ENCODE measurements at regions not wholly inside any gene's neighbourhood (a gene's known extent, or its start where the extent isn't known, plus 50 kb on each side); places are given as distances from the start of the nearest gene placed in this dataset.

GRCh38 chr6:159118924-159119323 lies 50.3 kb upstream of the FNDC1 start:
- no peak for DNase-seq (ENCODE audit: low read depth in 2 of 2)

GRCh38 chr6:159117563-159117962 lies 51.6 kb upstream of the FNDC1 start:
- no peak for DNase-seq (ENCODE audit: low read depth in 2 of 2)

- no peak for DNase-seq (ENCODE audit: low read depth in 2 of 2)
These were observed 52.2 kb upstream of the FNDC1 start for GRCh38 chr6:159117046-159117445.

- no peak for DNase-seq (ENCODE audit: low read depth in 2 of 2)
These were observed 52.9 kb upstream of the FNDC1 start for GRCh38 chr6:159116343-159116742.

GRCh38 chr6:159114569-159114968 lies 54.6 kb upstream of the FNDC1 start:
- no peak for DNase-seq (ENCODE audit: low read depth in 2 of 2)

GRCh38 chr6:159113223-159113622 lies 56.0 kb upstream of the FNDC1 start:
- no peak for DNase-seq (ENCODE audit: low read depth in 2 of 2)

GRCh38 chr6:159112714-159113113 lies 56.5 kb upstream of the FNDC1 start:
- DNase-seq (ENCODE audit: low read depth in 2 of 2) = no peak

- DNase-seq (ENCODE audit: low read depth in 2 of 2) = no peak
These were observed 58.5 kb upstream of the FNDC1 start for GRCh38 chr6:159110748-159111147.

GRCh38 chr6:159110013-159110412 lies 59.2 kb upstream of the FNDC1 start:
- DNase-seq (ENCODE audit: low read depth in 2 of 2) = no peak

- no peak for DNase-seq (ENCODE audit: low read depth in 2 of 2)
These were observed 59.8 kb upstream of the FNDC1 start for GRCh38 chr6:159109391-159109790.

- no peak for DNase-seq (ENCODE audit: low read depth in 2 of 2)
These were observed 60.7 kb upstream of the FNDC1 start for GRCh38 chr6:159108426-159108985.

- DNase-seq (ENCODE audit: low read depth in 2 of 2) = no peak
These were observed 61.5 kb upstream of the FNDC1 start for GRCh38 chr6:159107451-159108260.

- peak; percentile 83 to 92 for DNase-seq (ENCODE audit: low read depth in 2 of 2)
These were observed 61.9 kb upstream of the TAGAP start for GRCh38 chr6:159106627-159107241.

GRCh38 chr6:159105716-159106115 lies 60.9 kb upstream of the TAGAP start:
- DNase-seq (ENCODE audit: low read depth in 2 of 2) = no peak

GRCh38 chr6:159104931-159105330 lies 60.1 kb upstream of the TAGAP start:
- no peak for DNase-seq (ENCODE audit: low read depth in 2 of 2)

GRCh38 chr6:159104163-159104925 lies 59.6 kb upstream of the TAGAP start:
- peak; percentile 71 to 73 for DNase-seq (ENCODE audit: low read depth in 2 of 2)

GRCh38 chr6:159103396-159104162 lies 58.8 kb upstream of the TAGAP start:
- DNase-seq (ENCODE audit: low read depth in 2 of 2) = no peak

- DNase-seq (ENCODE audit: low read depth in 2 of 2) = no peak
These were observed 57.8 kb upstream of the TAGAP start for GRCh38 chr6:159102373-159103160.

GRCh38 chr6:159101656-159102055 lies 56.9 kb upstream of the TAGAP start:
- no peak for DNase-seq (ENCODE audit: low read depth in 2 of 2)

- DNase-seq (ENCODE audit: low read depth in 2 of 2) = no peak
These were observed 55.8 kb upstream of the TAGAP start for GRCh38 chr6:159100395-159101182.
